Vagina (tissue), 2 donors: ENCODE measurements at regions not wholly inside any gene's neighbourhood (a gene's known extent, or its start where the extent isn't known, plus 50 kb on each side); places are given as distances from the start of the nearest gene placed in this dataset.

Experiments used
- POLR2A ChIP-seq, 2 donors: fragments of 450-650 bp; IDR thresholded peaks; one replicate each; pipeline ENCODE4 v1.6.1; 2017; ENCODE audit warnings: antibody characterized with exemption in 2 of 2, mild to moderate bottlenecking in 2 of 2, moderate library complexity in 2 of 2
- TF ChIP-seq, protein P1 (sequence below), 3 experiments: fragments of 450-650 bp in 2 of 3; fragments of 200-600 bp in 1 of 3; sonication (generic) in 1 of 3; IDR thresholded peaks; one replicate each; pipeline ENCODE4 v1.5.1; 2017 to 2019; ENCODE audit warnings: antibody characterized with exemption in 3 of 3, mild to moderate bottlenecking in 2 of 3, moderate library complexity in 2 of 3

DNA sequence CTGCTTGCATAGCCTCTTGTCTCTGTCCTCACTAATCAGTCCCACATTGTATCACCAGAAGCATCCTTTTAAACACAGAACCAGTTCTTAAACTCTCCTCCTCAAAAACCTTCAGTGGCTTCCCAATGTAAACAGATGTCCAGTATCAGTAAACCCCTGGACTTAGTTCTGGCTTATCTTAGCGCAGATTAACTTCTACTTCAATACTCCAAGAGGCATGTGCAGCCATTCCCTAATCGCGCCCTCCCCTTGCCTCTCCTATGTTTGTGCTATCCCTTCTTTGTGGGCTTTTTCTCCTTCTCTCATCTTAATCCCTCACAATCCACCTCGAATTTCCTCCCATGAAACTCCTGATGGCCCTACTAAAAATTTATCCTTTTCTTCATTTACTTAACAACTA lies 193.8 kb downstream of the FBXO8 start:
- no peak for TF ChIP-seq POLR2A (IDR thresholded peaks at IDR 0.05)
- TF ChIP-seq, protein P1, sequence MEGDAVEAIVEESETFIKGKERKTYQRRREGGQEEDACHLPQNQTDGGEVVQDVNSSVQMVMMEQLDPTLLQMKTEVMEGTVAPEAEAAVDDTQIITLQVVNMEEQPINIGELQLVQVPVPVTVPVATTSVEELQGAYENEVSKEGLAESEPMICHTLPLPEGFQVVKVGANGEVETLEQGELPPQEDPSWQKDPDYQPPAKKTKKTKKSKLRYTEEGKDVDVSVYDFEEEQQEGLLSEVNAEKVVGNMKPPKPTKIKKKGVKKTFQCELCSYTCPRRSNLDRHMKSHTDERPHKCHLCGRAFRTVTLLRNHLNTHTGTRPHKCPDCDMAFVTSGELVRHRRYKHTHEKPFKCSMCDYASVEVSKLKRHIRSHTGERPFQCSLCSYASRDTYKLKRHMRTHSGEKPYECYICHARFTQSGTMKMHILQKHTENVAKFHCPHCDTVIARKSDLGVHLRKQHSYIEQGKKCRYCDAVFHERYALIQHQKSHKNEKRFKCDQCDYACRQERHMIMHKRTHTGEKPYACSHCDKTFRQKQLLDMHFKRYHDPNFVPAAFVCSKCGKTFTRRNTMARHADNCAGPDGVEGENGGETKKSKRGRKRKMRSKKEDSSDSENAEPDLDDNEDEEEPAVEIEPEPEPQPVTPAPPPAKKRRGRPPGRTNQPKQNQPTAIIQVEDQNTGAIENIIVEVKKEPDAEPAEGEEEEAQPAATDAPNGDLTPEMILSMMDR (IDR thresholded peaks at IDR 0.05): no peak
